HK-2 (cell line): ENCODE measurements at regions not wholly inside any gene's neighbourhood (a gene's known extent, or its start where the extent isn't known, plus 50 kb on each side); places are given as distances from the start of the nearest gene placed in this dataset.

Experiments used
- DNase-seq: peaks from one replicate; pipeline ENCODE4 v3.0.0-alpha.2; 2018; ENCODE audit not compliant: unreplicated experiment

- DNase-seq = no peak
These were observed 283.0 kb downstream of the MEIS1 start for GRCh38 chr2:66717973-66718372.

DNA sequence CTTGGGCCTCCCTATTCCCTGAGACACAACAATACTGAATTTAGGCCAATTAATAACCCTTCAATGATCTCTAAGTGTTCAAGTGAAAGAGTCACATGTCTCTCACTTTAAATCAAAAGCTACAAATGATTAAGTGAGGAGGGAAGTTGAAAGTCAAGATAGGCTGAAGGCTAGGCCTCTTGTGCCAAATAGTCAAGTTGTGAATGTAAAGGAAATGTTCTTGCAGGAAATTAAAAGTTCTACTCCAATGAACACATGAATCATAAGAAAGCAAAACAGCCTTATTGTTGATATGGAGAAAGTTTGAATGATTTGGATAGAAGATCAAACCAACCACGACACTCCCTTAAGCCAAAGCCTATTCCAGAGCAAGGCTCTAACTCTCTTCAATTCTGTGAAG is 286.9 kb downstream of the MEIS1 start:
- DNase-seq = no peak

- no peak for DNase-seq
These were observed 289.3 kb downstream of the MEIS1 start for GRCh38 chr2:66724241-66724640.

GRCh38 chr2:66729416-66730330 is 294.7 kb downstream of the MEIS1 start:
- no peak for DNase-seq

GRCh38 chr2:66730441-66730840 is 295.5 kb downstream of the MEIS1 start:
- no peak for DNase-seq

DNA sequence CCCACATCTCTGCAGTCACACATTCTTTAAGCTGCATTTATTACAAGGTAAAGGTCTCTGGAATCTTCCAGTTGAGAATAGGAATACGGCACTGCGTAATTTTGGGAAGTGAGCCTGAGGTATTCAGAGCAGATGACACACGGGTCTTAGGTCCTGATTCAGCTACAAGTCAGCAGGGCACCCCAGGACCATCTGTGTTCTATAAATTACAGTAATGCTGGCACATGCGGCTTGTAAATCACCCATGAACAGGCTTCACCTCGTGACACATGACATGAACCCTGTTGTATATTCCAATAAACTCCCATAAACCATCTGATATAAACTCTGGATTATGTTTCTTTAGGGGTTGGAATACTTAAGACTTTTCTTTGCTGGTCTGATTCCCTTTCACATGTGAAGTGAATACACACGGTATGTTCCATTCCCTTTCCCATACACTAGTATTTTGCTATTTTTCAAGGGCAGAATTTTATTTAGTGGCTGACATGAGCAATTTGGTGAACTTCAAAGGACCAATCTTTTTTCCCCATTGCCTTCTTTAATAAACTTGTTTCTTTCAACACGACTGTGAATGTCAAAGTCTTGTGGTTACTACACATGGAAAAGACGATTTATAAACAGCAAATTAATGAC is 298.6 kb downstream of the MEIS1 start:
- no peak for DNase-seq

GRCh38 chr2:66748939-66749338 is 314.0 kb downstream of the MEIS1 start:
- no peak for DNase-seq

DNA sequence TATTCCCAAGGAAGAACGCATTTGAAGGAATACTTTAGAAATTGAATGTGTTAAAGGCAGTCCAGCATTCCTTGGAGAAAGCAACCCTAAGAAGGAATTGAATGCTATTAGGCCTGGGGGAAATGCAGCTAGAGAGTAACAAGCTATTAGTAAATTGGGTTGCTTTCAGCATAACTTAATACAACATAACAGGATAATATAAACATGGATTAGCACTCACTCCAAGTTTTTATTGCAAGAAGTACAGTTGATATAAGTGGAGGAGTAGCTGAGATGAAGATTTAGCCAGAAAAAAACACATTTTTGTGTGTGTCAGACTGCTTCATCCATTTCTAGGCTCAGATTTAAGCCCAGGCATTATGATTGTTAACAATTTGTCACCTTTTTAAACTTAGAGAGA is 314.6 kb downstream of the MEIS1 start:
- DNase-seq = no peak

- DNase-seq = no peak
These were observed 318.3 kb downstream of the MEIS1 start for GRCh38 chr2:66753257-66753656.

DNA sequence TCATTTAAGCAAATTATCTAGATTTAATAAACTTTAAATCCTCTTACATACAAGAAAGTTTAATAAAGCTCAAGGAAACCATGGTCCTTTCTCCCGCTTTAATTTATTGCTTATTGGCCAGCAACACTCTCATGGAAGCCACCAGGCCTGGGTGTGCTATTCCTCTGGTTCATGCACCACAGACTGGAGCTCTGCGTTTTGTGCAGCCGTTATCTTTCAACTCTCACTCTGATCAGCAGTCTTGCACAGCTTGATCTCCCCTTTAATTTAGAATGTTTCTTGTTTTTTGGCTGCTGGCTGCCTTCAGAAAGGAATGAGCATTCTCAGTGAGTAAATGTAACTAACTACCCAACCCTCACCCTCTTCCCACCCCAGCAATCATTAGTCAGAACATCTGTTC is 318.7 kb downstream of the MEIS1 start:
- DNase-seq = no peak

GRCh38 chr2:66755974-66756373 is 321.0 kb downstream of the MEIS1 start:
- no peak for DNase-seq

DNA sequence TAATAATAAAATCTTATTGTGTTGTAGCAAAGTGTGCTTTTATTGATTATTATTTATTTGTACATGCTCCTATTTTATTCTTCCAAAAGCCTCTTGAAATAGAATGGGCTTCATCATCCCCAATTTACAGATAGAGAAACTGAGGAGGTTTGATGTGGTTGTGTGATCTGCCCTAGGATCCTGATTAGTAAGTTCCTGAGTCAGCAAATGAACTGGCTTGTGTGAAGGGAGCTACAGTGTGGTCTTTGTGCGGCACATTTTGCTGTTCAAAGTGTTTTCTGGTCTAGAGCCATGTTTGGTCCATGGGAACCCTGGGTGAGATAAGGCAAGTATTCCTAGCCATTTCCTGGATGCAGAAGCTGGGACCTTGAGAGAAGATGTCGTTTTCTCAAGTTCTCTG is 326.9 kb downstream of the MEIS1 start:
- no peak for DNase-seq

DNA sequence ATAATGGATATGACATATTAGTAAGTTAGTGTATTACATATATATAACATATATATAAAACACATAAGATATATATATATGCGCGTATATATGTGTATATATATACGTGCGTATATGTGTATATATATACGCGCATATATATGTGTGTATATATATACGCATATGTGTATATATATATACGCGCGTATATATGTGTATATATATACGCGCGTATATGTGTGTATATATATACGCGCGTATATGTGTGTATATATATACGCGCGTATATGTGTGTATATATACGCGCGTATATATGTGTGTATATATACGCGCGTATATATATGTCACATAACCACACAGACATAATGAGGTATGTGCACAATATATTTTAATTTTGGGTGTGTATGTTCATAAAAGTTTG is 327.8 kb downstream of the MEIS1 start:
- DNase-seq = no peak

- no peak for DNase-seq
These were observed 331.7 kb downstream of the MEIS1 start for GRCh38 chr2:66766582-66766981.

DNA sequence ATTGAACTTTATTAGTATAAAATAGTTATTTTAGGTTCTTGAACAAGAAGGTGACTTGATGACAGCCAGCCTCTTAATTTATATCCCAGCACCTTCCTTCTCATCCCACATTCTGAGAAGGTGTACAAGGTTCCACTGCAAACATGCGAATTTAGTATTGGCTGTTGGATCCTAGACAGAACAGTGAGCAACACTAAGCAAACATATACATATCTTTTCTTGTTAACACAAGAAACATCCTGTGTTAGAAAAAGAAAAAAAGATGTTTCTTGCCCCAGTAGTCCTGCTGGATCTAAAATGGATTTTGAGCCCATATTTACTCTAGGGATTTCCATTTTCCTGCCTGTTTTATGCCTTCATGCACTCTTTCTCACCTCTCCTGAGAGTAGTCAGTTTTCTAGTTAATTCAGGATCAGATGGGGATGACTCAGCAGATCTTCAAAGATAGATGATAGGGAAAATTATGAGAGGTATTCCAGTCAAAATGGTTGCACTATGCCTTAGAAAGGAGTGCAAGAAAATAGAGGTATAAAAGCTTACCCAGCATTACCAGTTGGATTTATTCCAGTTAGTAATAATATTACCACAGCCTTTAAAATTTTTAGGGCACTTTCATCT is 336.5 kb downstream of the MEIS1 start:
- DNase-seq = no peak

DNA sequence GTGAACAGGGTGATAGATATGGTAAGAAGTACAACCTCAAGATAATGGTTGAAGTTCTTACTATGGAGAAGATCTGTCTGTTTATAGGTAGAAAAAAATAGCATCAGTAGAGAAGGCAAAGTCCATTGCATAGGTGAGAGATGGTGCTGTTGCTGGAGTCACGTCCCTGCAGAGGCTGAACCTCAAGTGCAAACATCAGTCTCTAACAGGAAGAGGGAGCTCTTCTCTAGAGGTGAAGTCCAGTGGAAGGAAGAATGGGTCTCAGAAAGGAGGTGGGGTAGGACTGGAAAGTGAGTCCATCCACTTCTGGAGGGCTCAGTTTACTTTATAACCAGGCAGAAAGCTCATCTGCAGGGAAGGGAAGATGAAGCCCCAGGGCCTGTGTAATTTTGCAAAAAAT is 337.7 kb downstream of the MEIS1 start:
- no peak for DNase-seq

DNA sequence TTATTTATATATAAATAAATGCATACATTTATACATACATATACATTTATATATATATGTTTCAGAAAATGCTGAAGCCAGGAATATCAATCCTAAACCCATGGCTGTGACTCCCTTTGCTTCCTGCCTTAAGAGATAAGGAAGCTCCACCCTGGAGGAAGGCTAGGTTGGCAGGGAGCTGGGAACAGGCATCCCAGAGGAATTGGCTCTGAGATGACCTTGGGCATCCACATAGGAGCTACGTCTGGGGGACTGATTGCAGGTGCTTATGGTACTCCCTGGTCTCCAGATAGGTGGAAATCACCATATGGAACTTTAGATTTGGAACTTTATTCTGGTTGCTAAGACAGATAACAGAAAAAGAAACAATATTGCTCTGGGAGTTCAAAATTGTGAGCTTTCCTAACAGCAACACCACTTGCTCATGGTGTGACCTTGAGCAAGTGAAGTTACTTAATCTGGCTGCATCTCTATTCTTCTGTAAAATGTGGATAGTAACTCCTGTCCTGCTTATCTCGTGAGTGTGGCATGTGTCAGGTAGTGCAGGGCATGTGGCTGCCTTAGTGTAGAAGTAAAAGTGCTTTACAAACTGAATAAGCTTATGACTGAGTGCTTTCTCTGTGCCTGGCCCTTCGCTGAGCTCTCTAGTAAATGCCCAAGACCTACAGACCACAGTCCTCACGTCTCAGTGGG is 341.0 kb downstream of the MEIS1 start:
- DNase-seq = no peak

DNA sequence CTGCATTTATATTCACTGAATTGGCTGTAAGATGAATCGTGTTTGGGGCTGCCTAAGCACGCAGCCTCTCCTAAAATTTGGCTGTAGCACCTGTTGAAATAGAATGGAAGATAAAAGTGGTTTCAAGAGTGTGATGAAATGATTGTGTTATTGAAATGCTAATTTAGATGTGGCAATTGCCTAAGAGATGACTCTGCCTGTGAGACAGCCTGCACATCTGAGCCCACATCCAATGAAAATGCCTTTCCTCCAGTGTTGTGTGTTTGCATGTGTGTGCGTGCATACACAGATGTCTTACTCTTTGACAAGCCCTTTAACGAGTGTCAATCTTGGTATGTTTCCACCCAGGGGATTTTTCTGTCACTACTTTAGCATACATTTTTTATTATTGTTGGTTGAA is 346.9 kb downstream of the MEIS1 start:
- no peak for DNase-seq

- DNase-seq = no peak
These were observed 347.9 kb downstream of the MEIS1 start for GRCh38 chr2:66782780-66783361.

DNA sequence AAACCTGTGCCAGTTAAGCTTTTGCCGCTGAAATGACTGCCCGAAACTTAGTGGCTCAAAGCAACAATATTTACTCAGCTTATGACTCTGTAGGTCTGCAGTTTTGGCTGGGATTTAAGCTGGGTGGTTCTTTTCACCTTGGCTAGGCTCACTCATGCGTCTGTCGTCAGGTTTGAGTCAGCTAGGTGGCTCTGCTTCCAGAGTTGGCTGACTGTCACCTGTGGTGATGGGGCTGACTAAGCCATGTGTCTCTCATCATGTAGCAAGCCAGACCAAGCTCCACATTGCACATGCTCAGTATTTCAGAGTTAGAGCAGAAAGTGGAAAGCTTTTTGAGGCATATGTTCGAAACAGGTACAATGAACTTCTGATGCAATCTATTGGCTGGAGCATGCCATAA is 354.8 kb downstream of the MEIS1 start:
- DNase-seq = no peak

GRCh38 chr2:66790651-66791181 is 355.8 kb downstream of the MEIS1 start:
- no peak for DNase-seq

- no peak for DNase-seq
These were observed 359.1 kb downstream of the MEIS1 start for GRCh38 chr2:66794070-66794469.
